Muscle of leg (tissue), 3 donors: ENCODE measurements at regions not wholly inside any gene's neighbourhood (a gene's known extent, or its start where the extent isn't known, plus 50 kb on each side); places are given as distances from the start of the nearest gene placed in this dataset.

Source experiments
- DNase-seq: peaks from one replicate; pipeline ENCODE4 v3.0.0; 2013
- H3K27ac ChIP-seq: one replicate; pipeline ENCODE4 v1.5.1; 2013; ENCODE audit warnings: mild to moderate bottlenecking, low read length, control low read depth
- H3K27me3 ChIP-seq: one replicate; pipeline ENCODE4 v1.6.1; 2013; ENCODE audit warnings: low read length; ENCODE audit not compliant: control insufficient read depth, insufficient read depth
- H3K36me3 ChIP-seq: one replicate; pipeline ENCODE4 v1.6.1; 2013; ENCODE audit warnings: low read length; ENCODE audit not compliant: control insufficient read depth, insufficient read depth
- H3K4me1 ChIP-seq: one replicate; pipeline ENCODE4 v1.6.1; 2013; ENCODE audit warnings: low read length; ENCODE audit not compliant: control insufficient read depth, insufficient read depth
- H3K4me3 ChIP-seq: one replicate; pipeline ENCODE4 v1.5.1; 2013; ENCODE audit warnings: low read length, control low read depth
- H3K9me3 ChIP-seq: replicated peaks from 2 replicates; pipeline ENCODE4 v1.6.1; 2013; ENCODE audit warnings: low read depth, low read length; ENCODE audit not compliant: control insufficient read depth
- WGBS: methylation state at CpG from one replicate; pipeline ENCODE4 v1.1.5; 2013; ENCODE audit warnings: missing lambda C conversion rate; ENCODE audit not compliant: insufficient coverage; 5-methylcytosine and 5-hydroxymethylcytosine counted together

DNA sequence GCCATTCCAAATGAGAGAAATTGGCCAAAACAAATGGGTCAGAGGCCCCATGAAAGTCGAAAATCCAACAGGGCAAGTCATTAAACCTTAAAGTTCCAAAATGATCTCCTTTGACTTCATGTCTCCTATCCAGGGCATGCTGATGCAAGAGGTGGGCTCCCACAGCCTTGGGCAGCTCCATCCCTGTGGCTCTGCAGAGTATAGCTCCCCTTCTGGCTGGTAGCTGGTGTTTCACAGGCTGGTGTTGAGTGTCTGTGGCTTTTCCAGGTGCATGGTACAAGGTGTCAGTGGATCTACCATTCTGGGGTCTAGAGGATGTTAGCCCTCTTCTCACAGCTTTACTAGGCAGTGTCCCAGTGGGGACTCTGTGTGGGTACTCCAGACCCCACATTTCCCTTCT is 115.2 kb upstream of the LAMA2 start:
- no peak for DNase-seq
- 85% methylated on average over 1 of the region's 1 CpG for WGBS
- Histone ChIP-seq H3K4me1 (no peaks in the 10 kb centered on the region), H3K27me3 (no peaks in the 10 kb centered on the region), H3K36me3 (no peaks in the 10 kb centered on the region), H3K4me3 (no peak overlapping the region), H3K27ac (no peak overlapping the region), H3K9me3 (peaks cover 3% of the 10 kb centered on the region)

DNA sequence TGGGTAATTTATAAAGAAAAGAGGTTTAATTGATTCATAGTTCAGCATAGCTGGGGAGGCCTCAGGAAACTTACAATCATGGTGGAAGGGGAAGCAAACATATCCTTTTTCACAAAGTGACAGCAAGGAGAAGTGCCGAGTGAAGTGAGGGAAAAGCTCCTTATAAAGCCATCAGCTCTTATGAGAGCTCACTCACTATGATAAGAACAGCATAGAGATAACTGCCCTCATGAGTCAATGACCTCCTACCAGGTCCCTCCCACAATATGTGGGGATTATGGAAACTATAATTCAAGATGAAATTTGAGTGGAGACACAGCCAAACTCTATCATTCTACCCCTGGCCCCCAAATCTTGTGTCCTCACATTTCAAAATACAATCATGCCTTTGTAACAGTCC is 115.8 kb upstream of the LAMA2 start:
- Histone ChIP-seq H3K27ac (no peak overlapping the region), H3K27me3 (no peaks in the 10 kb centered on the region), H3K9me3 (peaks cover 3% of the 10 kb centered on the region), H3K4me3 (no peak overlapping the region), H3K4me1 (no peaks in the 10 kb centered on the region), H3K36me3 (no peaks in the 10 kb centered on the region)
- DNase-seq: no peak
- WGBS: no CpG with 5 or more reads among the region's 1 CpG

DNA sequence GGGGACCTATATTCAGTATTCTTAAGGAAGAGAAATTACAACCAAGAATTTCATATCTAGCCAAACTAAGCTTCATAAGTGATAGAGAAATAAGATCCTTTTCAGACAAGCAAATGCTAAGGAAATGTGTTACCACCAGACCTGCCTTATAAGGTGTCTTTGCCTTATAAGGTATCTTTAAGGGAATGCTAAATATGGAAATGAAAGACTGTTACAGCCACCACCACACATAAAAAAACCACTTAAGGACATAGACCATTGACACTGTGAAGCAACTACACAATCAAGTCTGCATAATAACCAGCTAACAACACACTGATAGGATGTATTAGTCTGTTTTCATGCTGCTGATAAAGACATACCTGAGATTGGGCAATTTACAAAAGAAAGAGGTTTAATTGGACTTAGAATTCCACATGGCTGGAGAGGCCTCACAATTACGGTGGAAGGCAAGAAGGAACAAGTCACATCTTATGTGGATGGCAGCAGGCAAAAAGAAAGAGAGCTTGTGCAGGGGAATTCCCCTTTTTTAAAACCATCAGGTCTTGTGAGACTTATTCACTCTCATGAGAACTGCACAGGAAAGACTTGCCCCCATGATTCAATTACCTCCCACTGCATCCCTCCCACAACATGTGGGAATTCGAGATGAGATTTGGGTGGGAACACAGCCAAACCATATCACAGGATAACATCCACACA is 119.2 kb upstream of the LAMA2 start:
- no CpG with 5 or more reads among the region's 2 CpGs for WGBS
- DNase-seq: no peak
- H3K27ac ChIP-seq: no peak overlapping the region
- H3K27me3 ChIP-seq: no peaks in the 10 kb centered on the region
- H3K36me3 ChIP-seq: no peaks in the 10 kb centered on the region
- peaks cover 3% of the 10 kb centered on the region for H3K9me3 ChIP-seq
- no peak overlapping the region for H3K4me3 ChIP-seq
- H3K4me1 ChIP-seq: no peaks in the 10 kb centered on the region

DNA sequence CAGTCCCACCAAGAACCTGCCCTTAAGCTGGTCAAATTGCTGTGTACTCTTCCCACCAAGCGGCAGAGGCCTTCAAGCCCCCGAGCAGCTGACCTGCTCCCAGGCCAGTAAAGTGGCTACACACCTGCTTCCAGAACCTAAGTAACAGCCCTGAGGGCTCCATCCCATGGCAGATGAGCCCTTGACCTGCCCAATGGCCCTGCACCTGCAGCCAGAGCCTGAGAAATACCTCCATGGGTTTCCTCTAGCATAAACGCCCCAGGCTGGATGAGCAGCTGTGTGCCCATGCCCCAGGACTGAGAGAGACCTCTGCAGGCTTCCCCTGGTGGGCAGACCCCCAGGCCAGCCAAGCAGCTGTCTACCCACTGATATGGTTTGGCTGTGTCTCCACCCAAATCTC is 123.0 kb upstream of the LAMA2 start:
- Histone ChIP-seq H3K27ac (no peak overlapping the region), H3K36me3 (no peaks in the 10 kb centered on the region), H3K9me3 (no peaks in the 10 kb centered on the region), H3K27me3 (no peaks in the 10 kb centered on the region), H3K4me1 (no peaks in the 10 kb centered on the region), H3K4me3 (no peak overlapping the region)
- 85% methylated on average over 2 of the region's 3 CpGs for whole genome bisulfite sequencing
- no peak for DNase-seq

- Histone ChIP-seq H3K9me3 (no peaks in the 10 kb centered on the region), H3K4me3 (no peak overlapping the region), H3K4me1 (no peaks in the 10 kb centered on the region), H3K27ac (no peak overlapping the region), H3K27me3 (no peaks in the 10 kb centered on the region), H3K36me3 (no peaks in the 10 kb centered on the region)
- DNase-seq: no peak
Observed at GRCh38 chr6:128759447-128759846, 123.5 kb upstream of the LAMA2 start.

DNA sequence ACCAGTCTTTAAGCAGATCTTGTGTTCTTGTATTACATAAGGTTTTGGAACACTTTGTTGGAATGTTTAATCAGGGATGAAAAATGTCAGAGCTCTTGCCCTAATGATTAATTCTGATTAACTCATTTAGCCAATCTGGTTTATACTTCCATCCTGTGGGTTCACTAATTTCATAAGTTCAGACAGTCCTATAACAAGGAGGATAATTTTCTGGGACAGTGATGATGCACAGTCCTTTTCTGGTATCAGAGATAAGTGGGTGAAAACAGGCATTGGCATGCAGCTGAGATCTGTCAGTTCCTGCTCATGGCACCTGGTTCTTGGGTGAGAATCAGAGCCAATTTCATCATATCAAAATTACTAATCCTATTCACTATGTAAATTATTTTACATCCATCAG is 125.0 kb upstream of the LAMA2 start:
- Histone ChIP-seq H3K4me1 (no peaks in the 10 kb centered on the region), H3K36me3 (no peaks in the 10 kb centered on the region), H3K9me3 (no peaks in the 10 kb centered on the region), H3K4me3 (no peak overlapping the region), H3K27ac (no peak overlapping the region), H3K27me3 (no peaks in the 10 kb centered on the region)
- DNase-seq: no peak

- H3K36me3 ChIP-seq: no peaks in the 10 kb centered on the region
- DNase-seq: no peak
- no peak overlapping the region for H3K27ac ChIP-seq
- H3K4me1 ChIP-seq: no peaks in the 10 kb centered on the region
- H3K9me3 ChIP-seq: no peaks in the 10 kb centered on the region
- 93% methylated on average over 2 of the region's 5 CpGs for WGBS
- H3K4me3 ChIP-seq: no peak overlapping the region
- H3K27me3 ChIP-seq: no peaks in the 10 kb centered on the region
Observed at GRCh38 chr6:128754658-128755256, 128.2 kb upstream of the LAMA2 start.

GRCh38 chr6:128743974-128744765 is 138.8 kb upstream of the LAMA2 start:
- 74% methylated on average over 3 of the region's 5 CpGs for WGBS
- no peaks in the 10 kb centered on the region for H3K27me3 ChIP-seq
- no peaks in the 10 kb centered on the region for H3K36me3 ChIP-seq
- no peak overlapping the region for H3K4me3 ChIP-seq
- H3K4me1 ChIP-seq: no peaks in the 10 kb centered on the region
- no peaks in the 10 kb centered on the region for H3K9me3 ChIP-seq
- H3K27ac ChIP-seq: no peak overlapping the region
- DNase-seq: no peak

- Histone ChIP-seq H3K27ac (no peak overlapping the region), H3K4me1 (no peaks in the 10 kb centered on the region), H3K4me3 (no peak overlapping the region), H3K9me3 (no peaks in the 10 kb centered on the region), H3K36me3 (no peaks in the 10 kb centered on the region), H3K27me3 (no peaks in the 10 kb centered on the region)
- WGBS: 88% methylated on average over 9 of the region's 10 CpGs
- DNase-seq: no peak
Observed at GRCh38 chr6:128742900-128743299, 140.0 kb upstream of the LAMA2 start.

GRCh38 chr6:128740951-128741350 is 142.0 kb upstream of the LAMA2 start:
- DNase-seq: no peak
- H3K27ac ChIP-seq: no peak overlapping the region
- H3K27me3 ChIP-seq: no peaks in the 10 kb centered on the region
- no peak overlapping the region for H3K4me3 ChIP-seq
- no peaks in the 10 kb centered on the region for H3K9me3 ChIP-seq
- H3K36me3 ChIP-seq: no peaks in the 10 kb centered on the region
- whole genome bisulfite sequencing: 80% methylated on average over 1 of the region's 1 CpG
- no peaks in the 10 kb centered on the region for H3K4me1 ChIP-seq
